Fibroblast of villous mesenchyme (primary cell): ENCODE measurements at regions not wholly inside any gene's neighbourhood (a gene's known extent, or its start where the extent isn't known, plus 50 kb on each side); places are given as distances from the start of the nearest gene placed in this dataset.

Source experiments
- DNase-seq: peaks from one replicate; pipeline ENCODE4 v3.0.0-alpha.2; 2010; ENCODE audit warnings: low read depth
- H3K4me3 ChIP-seq: 2 replicates; pipeline ENCODE4 v1.5.1; 2011; ENCODE audit warnings: low read depth, mild to moderate bottlenecking, low read length
- TF ChIP-seq, protein P1 (sequence below): IDR thresholded peaks from 2 replicates; pipeline ENCODE4 v1.5.1; 2012; ENCODE audit warnings: low read depth, mild to moderate bottlenecking, low read length; ENCODE audit not compliant: insufficient read depth

DNA sequence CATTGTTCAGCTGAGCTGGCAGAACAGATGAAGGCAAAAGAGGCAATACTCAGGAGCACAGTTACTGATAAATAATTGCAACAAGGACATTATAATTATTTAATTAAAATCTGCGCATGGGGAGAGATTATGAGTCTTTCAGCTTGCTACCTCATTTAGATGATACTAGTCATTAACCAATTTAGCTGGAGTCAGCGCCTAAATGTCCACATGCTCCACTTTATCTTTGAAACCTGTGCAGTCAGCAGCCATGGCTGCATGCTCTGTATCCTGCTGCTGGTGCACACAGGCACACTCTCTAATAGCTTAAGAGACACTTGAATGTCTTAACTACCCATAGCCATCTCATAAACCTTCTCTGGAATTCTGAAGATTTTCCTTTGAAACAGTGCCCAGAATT lies 196.8 kb downstream of the PPP1R3A start:
- TF ChIP-seq, protein P1, sequence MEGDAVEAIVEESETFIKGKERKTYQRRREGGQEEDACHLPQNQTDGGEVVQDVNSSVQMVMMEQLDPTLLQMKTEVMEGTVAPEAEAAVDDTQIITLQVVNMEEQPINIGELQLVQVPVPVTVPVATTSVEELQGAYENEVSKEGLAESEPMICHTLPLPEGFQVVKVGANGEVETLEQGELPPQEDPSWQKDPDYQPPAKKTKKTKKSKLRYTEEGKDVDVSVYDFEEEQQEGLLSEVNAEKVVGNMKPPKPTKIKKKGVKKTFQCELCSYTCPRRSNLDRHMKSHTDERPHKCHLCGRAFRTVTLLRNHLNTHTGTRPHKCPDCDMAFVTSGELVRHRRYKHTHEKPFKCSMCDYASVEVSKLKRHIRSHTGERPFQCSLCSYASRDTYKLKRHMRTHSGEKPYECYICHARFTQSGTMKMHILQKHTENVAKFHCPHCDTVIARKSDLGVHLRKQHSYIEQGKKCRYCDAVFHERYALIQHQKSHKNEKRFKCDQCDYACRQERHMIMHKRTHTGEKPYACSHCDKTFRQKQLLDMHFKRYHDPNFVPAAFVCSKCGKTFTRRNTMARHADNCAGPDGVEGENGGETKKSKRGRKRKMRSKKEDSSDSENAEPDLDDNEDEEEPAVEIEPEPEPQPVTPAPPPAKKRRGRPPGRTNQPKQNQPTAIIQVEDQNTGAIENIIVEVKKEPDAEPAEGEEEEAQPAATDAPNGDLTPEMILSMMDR, result no peak
- H3K4me3 ChIP-seq, result no peak overlapping the region
- DNase-seq, result no peak

DNA sequence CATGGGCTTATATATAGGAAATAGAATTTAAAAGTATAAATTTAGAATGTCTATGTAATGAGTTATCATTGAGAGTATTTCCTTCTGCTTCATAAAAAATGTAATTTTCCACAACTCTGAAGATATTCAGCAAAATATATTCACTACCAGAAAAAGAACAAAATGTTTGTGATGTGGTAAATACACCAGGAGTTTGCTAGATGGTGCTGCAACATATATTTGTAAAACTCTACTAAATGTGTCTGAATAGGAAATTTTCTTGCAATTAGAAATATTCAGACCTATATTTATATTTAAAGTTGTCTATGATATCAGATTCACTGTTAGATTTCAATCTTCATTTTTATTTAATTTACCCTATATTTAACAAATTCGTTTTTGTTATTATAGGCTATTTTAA lies 201.1 kb downstream of the PPP1R3A start:
- no peak for DNase-seq
- H3K4me3 ChIP-seq, result no peak overlapping the region
- TF ChIP-seq, protein P1, result no peak

DNA sequence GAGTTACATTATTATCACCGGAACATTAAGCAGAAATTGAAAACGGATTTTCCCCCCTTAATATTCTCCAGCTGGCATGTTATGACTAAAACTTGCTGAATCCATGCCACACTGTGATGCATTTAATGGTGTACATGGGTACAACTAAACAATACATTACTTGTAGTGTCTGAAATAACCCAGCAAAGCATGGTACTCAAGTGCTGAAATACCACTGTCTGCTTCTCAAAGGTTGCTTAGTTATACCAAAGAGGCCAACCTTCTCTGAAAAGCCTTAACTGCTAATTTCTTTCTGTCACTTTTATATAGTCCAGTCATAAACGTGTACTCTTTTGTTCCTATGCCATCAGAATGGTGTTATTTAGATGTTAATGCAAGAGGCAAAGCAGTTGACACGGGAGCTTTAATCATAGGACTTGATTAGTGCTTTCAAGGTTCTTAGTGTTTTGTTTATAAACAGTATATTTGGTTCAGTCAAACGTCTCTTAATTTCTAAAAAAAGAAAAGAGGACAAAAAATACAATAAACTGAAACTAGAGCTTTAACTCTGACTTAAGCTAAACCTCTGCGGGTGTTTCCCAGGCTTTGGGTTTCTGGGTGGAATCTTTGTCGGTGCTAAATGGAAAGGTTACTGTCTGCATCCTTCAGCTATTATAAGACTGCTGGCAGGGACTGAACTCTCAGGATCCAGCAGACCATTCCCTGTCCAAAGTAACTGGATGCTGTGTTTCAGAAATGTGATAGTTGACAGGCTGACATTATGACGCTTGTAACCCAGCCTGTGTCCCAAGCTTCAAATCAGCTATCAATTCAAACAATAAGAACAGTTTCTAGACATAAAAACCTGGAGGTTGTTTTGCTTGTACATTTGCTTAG lies 202.6 kb downstream of the PPP1R3A start:
- no peak overlapping the region for H3K4me3 ChIP-seq
- DNase-seq, result no peak
- TF ChIP-seq, protein P1, result no peak

DNA sequence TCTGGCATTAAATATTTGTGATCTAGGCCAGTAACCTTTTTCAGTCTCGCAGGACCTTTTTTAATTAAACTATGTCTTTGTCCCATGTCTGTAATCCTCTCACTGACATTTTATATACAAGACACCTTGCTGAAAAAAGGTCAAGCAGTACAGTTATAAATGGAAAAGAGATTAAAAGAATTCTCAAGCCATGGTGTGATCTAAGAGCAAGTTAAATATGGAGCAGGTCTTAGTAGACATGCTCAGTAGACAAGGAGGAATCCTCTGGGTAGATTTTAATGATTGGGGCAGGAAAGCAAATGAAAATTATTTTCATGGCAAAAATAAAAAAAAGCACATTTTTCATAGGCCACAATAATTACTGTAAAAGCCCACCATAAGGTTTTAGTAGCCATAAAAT lies 203.5 kb downstream of the PPP1R3A start:
- TF ChIP-seq, protein P1, result no peak
- no peak overlapping the region for H3K4me3 ChIP-seq
- no peak for DNase-seq

DNA sequence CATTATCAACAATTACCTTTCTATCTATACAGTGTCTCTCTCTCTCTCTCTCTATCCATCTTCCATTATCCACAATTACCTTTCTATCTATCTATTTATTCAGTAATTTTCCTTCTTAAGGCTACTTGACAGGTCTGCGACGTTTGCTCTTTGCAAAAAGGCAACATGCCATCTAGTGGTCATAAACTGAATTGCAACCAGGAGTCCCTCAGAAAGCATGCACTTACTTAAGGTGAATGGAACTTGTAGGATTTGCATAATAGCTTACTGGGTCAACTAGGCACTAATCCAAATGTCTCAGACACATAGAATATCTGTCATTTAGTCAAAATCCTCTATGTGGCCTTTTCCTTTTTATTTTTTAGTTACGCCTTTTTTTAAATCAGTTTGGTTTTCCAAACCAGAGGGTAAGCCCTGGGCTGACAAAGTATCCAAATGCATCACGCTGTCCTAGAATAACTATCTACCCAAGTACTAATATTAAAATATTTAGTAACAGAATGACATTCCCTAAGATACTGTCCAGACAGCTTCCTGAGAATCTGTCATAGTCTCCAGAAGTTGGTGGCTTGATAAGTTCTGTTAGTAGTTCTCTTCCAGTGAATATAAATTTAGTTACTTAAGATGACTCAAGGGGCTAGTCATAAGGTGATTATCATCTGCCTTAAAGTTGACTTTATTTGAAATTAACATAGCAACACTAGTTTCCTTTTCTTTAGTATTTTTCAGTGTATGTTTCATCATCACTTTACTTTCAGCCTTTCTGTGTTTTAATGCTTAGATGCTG lies 208.3 kb downstream of the PPP1R3A start:
- TF ChIP-seq, protein P1, result peak; percentile 94
- peak; percentile 81 for DNase-seq
- H3K4me3 ChIP-seq, result no peak overlapping the region

DNA sequence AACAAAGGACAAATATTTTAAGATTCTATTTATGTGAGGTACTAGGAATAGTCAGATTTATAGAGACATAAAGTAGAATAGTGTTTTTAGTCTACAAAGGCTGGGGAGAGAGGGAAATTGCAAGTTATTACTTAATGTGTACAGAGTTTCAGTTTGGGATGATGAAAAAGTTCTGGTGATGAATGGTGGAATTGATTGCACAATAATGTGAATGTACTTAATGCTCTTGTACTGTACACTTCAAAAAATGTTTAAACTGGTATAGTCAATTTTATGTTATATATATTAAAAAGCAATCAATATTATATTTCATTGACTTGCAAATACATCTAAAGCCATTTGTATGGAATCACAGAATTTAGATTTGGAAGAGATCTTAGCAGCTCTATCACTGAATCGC lies 213.4 kb downstream of the PPP1R3A start:
- DNase-seq, result no peak
- TF ChIP-seq, protein P1, result no peak

More for the DNA sequence above, 213.4 kb downstream of the PPP1R3A start:
- no peak overlapping the region for H3K4me3 ChIP-seq
